ENCODE measurements at regions not wholly inside any gene's neighbourhood (a gene's known extent, or its start where the extent isn't known, plus 50 kb on each side); places are given as distances from the start of the nearest gene placed in this dataset.
A peak's percentile ranks its signal among the peaks of the same experiment; 100 is the strongest.

- TF ChIP-seq, protein P1, sequence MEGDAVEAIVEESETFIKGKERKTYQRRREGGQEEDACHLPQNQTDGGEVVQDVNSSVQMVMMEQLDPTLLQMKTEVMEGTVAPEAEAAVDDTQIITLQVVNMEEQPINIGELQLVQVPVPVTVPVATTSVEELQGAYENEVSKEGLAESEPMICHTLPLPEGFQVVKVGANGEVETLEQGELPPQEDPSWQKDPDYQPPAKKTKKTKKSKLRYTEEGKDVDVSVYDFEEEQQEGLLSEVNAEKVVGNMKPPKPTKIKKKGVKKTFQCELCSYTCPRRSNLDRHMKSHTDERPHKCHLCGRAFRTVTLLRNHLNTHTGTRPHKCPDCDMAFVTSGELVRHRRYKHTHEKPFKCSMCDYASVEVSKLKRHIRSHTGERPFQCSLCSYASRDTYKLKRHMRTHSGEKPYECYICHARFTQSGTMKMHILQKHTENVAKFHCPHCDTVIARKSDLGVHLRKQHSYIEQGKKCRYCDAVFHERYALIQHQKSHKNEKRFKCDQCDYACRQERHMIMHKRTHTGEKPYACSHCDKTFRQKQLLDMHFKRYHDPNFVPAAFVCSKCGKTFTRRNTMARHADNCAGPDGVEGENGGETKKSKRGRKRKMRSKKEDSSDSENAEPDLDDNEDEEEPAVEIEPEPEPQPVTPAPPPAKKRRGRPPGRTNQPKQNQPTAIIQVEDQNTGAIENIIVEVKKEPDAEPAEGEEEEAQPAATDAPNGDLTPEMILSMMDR (IDR thresholded peaks at IDR 0.05) = peak; percentile 60 to 70 (median 69)
- TF ChIP-seq POLR2AphosphoS5 (IDR thresholded peaks at IDR 0.05) = no peak
- TF ChIP-seq POLR2A (IDR thresholded peaks at IDR 0.05; ENCODE audit: low read depth) = no peak
These were observed 221.5 kb upstream of the HMGA2 start for GRCh38 chr12:65602610-65603295.
